Adrenal gland (tissue), 5 donors: ENCODE measurements at regions not wholly inside any gene's neighbourhood (a gene's known extent, or its start where the extent isn't known, plus 50 kb on each side); places are given as distances from the start of the nearest gene placed in this dataset.

Experiments
- POLR2A ChIP-seq, 2 donors: fragments of 450-650 bp; IDR thresholded peaks; one replicate each; pipeline ENCODE4 v1.6.1; 2017; ENCODE audit warnings: antibody characterized with exemption in 2 of 2, mild to moderate bottlenecking in 2 of 2, moderate library complexity in 1 of 2
- TF ChIP-seq, protein P1 (sequence below), 6 experiments: fragments of 450-650 bp in 4 of 6; fragments of 200-600 bp in 2 of 6; sonication (generic) in 1 of 6; IDR thresholded peaks; 1 replicate in 5 of 6; 2 replicates in 1 of 6; pipeline versions ENCODE4 v1.5.1 to v1.8.0; 2016 to 2021; ENCODE audit warnings: antibody characterized with exemption in 6 of 6, mild to moderate bottlenecking in 2 of 6, moderate library complexity in 1 of 6
- donor health status: DM: no; HTN: no; CAD: no.

DNA sequence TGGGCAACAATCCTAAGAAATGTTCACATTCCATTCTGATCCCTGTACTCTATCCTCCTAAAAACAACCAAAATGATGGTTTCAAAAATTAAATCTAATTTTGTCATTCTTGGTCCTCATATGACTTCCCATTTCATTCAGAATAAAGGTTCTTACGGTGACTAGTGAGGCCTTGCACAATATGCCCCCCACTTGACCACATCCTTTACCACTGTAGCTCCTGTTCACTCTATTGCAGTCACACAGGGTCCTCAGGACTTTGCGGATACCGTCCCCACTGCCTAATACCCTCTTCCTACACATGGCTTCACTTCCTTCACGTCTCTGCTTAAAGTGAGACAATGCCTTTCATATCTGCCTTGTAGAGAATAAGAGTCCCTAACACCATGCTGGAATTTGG, 1058.7 kb upstream of the KLHL29 start:
- TF ChIP-seq, protein P1, sequence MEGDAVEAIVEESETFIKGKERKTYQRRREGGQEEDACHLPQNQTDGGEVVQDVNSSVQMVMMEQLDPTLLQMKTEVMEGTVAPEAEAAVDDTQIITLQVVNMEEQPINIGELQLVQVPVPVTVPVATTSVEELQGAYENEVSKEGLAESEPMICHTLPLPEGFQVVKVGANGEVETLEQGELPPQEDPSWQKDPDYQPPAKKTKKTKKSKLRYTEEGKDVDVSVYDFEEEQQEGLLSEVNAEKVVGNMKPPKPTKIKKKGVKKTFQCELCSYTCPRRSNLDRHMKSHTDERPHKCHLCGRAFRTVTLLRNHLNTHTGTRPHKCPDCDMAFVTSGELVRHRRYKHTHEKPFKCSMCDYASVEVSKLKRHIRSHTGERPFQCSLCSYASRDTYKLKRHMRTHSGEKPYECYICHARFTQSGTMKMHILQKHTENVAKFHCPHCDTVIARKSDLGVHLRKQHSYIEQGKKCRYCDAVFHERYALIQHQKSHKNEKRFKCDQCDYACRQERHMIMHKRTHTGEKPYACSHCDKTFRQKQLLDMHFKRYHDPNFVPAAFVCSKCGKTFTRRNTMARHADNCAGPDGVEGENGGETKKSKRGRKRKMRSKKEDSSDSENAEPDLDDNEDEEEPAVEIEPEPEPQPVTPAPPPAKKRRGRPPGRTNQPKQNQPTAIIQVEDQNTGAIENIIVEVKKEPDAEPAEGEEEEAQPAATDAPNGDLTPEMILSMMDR (IDR thresholded peaks at IDR 0.05) = no peak
- TF ChIP-seq POLR2A (IDR thresholded peaks at IDR 0.05) = no peak
